Ishikawa (cell line): ENCODE measurements at regions not wholly inside any gene's neighbourhood (a gene's known extent, or its start where the extent isn't known, plus 50 kb on each side); places are given as distances from the start of the nearest gene placed in this dataset.

Experiments used
- EGR1 ChIP-seq: IDR thresholded peaks from 2 replicates; pipeline ENCODE4 v1.6.1; 2012
- NFIC ChIP-seq: IDR thresholded peaks from 2 replicates; pipeline ENCODE4 v1.6.1; 2012
- TF ChIP-seq, protein P1 (sequence below): IDR thresholded peaks from 2 replicates; pipeline ENCODE4 v1.6.1; 2012; ENCODE audit warnings: low read depth, mild to moderate bottlenecking

DNA sequence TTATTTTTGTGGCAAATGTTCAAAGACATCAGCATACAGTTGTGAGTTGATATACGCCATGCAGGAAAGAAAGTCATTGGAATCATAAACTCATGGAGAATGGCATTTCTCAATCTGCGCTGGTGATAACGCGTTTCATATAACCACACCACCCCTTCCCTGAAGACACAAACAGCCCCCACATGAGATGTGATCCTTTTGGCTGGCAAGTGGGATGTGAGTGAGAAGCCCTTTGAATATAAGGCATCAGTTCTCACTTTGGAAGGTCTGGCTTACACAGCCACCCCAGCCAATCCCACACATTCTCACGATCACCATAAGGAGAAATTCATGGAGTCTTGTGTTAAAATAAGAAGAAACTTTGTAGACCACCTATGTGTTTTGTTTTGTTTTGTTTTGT, 725.0 kb downstream of the PRELID2 start:
- TF ChIP-seq, protein P1, sequence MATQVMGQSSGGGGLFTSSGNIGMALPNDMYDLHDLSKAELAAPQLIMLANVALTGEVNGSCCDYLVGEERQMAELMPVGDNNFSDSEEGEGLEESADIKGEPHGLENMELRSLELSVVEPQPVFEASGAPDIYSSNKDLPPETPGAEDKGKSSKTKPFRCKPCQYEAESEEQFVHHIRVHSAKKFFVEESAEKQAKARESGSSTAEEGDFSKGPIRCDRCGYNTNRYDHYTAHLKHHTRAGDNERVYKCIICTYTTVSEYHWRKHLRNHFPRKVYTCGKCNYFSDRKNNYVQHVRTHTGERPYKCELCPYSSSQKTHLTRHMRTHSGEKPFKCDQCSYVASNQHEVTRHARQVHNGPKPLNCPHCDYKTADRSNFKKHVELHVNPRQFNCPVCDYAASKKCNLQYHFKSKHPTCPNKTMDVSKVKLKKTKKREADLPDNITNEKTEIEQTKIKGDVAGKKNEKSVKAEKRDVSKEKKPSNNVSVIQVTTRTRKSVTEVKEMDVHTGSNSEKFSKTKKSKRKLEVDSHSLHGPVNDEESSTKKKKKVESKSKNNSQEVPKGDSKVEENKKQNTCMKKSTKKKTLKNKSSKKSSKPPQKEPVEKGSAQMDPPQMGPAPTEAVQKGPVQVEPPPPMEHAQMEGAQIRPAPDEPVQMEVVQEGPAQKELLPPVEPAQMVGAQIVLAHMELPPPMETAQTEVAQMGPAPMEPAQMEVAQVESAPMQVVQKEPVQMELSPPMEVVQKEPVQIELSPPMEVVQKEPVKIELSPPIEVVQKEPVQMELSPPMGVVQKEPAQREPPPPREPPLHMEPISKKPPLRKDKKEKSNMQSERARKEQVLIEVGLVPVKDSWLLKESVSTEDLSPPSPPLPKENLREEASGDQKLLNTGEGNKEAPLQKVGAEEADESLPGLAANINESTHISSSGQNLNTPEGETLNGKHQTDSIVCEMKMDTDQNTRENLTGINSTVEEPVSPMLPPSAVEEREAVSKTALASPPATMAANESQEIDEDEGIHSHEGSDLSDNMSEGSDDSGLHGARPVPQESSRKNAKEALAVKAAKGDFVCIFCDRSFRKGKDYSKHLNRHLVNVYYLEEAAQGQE: no peak
- TF ChIP-seq EGR1: no peak
- no peak for TF ChIP-seq NFIC
